OCI-LY3 (cell line): ENCODE measurements at regions not wholly inside any gene's neighbourhood (a gene's known extent, or its start where the extent isn't known, plus 50 kb on each side); places are given as distances from the start of the nearest gene placed in this dataset.

Experiments used
- H2AFZ ChIP-seq: fragments of 200-600, 300-600 bp; shearing (Covaris generic); 2 replicates; pipeline ENCODE4 v1.6.0; 2014; ENCODE audit warnings: antibody characterized with exemption, low read depth, low read length
- H3K27ac ChIP-seq: fragments of 200-600, 300-600 bp; sonication (generic); 2 replicates; pipeline ENCODE4 v1.5.1; 2014; ENCODE audit warnings: mild to moderate bottlenecking, low read length, moderate library complexity, mixed read lengths
- H3K27me3 ChIP-seq: fragments of 200-600, 300-600 bp; sonication (generic); 2 replicates; pipeline ENCODE4 v1.6.1; 2014; ENCODE audit warnings: low read depth, low read length, mixed read lengths
- H3K36me3 ChIP-seq: fragments of 200-600, 300-600 bp; sonication (generic); replicated peaks from 2 replicates; pipeline ENCODE3; 2014; ENCODE audit warnings: low read depth, low read length, mixed read lengths
- H3K4me1 ChIP-seq: fragments of 300-600, 200-600 bp; sonication (generic); 2 replicates; pipeline ENCODE4 v1.6.1; 2014; ENCODE audit warnings: low read length, mixed read lengths
- H3K4me2 ChIP-seq: fragments of 200-600, 300-600 bp; sonication (generic); 2 replicates; pipeline ENCODE4 v1.6.1; 2014; ENCODE audit warnings: low read length, mixed read lengths
- H3K4me3 ChIP-seq: fragments of 300-600, 200-600 bp; sonication (generic); 2 replicates; pipeline ENCODE4 v1.5.1; 2014; ENCODE audit warnings: antibody characterized with exemption, mild to moderate bottlenecking, low read length, moderate library complexity
- H3K79me2 ChIP-seq: fragments of 300-600, 200-600 bp; shearing (Covaris generic); 2 replicates; pipeline ENCODE4 v1.6.1; 2014; ENCODE audit warnings: mild to moderate bottlenecking, low read length, mixed read lengths
- H3K9ac ChIP-seq: fragments of 300-600, 200-600 bp; shearing (Covaris generic); 2 replicates; pipeline ENCODE4 v1.6.0; 2014; ENCODE audit warnings: mild to moderate bottlenecking, low read length, moderate library complexity
- H3K9me3 ChIP-seq: fragments of 200-600, 300-600 bp; shearing (Covaris generic); 2 replicates; pipeline ENCODE4 v1.6.1; 2014; ENCODE audit warnings: low read length, mixed read lengths; ENCODE audit not compliant: insufficient read depth
- H4K20me1 ChIP-seq: fragments of 200-600, 300-600 bp; sonication (generic); 2 replicates; pipeline ENCODE4 v1.6.1; 2016; ENCODE audit warnings: low read length, mixed read lengths; ENCODE audit not compliant: insufficient read depth
- CTCF ChIP-seq: fragments of 200-600, 300-600 bp; sonication (generic); IDR thresholded peaks from 2 replicates; pipeline ENCODE4 v1.5.1; 2014; ENCODE audit warnings: antibody characterized with exemption, low read length, low read depth
- EZH2phosphoT487 ChIP-seq: fragments of 200-600 bp; shearing (Covaris generic); IDR thresholded peaks from 2 replicates; pipeline ENCODE4 v1.6.1; 2018; ENCODE audit warnings: antibody characterized with exemption, mixed run types, low read depth

GRCh38 chr2:226634943-226635604 is 164.5 kb downstream of the IRS1 start:
- no peaks in the 10 kb centered on the region for H3K36me3 ChIP-seq
- no peaks in the 10 kb centered on the region for H3K4me1 ChIP-seq
- no peak overlapping the region for H3K4me3 ChIP-seq
- no peaks in the 10 kb centered on the region for H3K9me3 ChIP-seq
- no peaks in the 10 kb centered on the region for H3K27me3 ChIP-seq
- H3K27ac ChIP-seq = no peak overlapping the region
- H3K9ac ChIP-seq = no peak overlapping the region
- H3K4me2 ChIP-seq = no peak overlapping the region
- no peak overlapping the region for H2AFZ ChIP-seq
- no peaks in the 10 kb centered on the region for H4K20me1 ChIP-seq
- TF ChIP-seq CTCF (no peak), EZH2phosphoT487 (no peak)
- no peaks in the 10 kb centered on the region for H3K79me2 ChIP-seq

GRCh38 chr2:226631671-226632070 is 167.9 kb downstream of the IRS1 start:
- H3K9me3 ChIP-seq = no peaks in the 10 kb centered on the region
- H3K27me3 ChIP-seq = no peaks in the 10 kb centered on the region
- no peak overlapping the region for H2AFZ ChIP-seq
- H3K4me2 ChIP-seq = no peak overlapping the region
- H3K4me3 ChIP-seq = no peak overlapping the region
- no peak overlapping the region for H3K27ac ChIP-seq
- H3K79me2 ChIP-seq = no peaks in the 10 kb centered on the region
- no peaks in the 10 kb centered on the region for H3K36me3 ChIP-seq
- no peaks in the 10 kb centered on the region for H3K4me1 ChIP-seq
- no peak overlapping the region for H3K9ac ChIP-seq
- H4K20me1 ChIP-seq = no peaks in the 10 kb centered on the region
- no peak for TF ChIP-seq EZH2phosphoT487

- Histone ChIP-seq H3K4me1 (no peaks in the 10 kb centered on the region), H3K36me3 (no peaks in the 10 kb centered on the region), H3K9me3 (no peaks in the 10 kb centered on the region), H3K4me3 (no peak overlapping the region), H3K79me2 (no peaks in the 10 kb centered on the region), H2AFZ (no peak overlapping the region), H3K27me3 (no peaks in the 10 kb centered on the region), H3K27ac (no peak overlapping the region), H4K20me1 (no peaks in the 10 kb centered on the region), H3K4me2 (no peak overlapping the region), H3K9ac (no peak overlapping the region)
- no peak for TF ChIP-seq EZH2phosphoT487
- TF ChIP-seq CTCF = no peak
Observed at GRCh38 chr2:226631187-226631586, 168.4 kb downstream of the IRS1 start.

GRCh38 chr2:226625946-226626345 is 173.7 kb downstream of the IRS1 start:
- H4K20me1 ChIP-seq = no peaks in the 10 kb centered on the region
- no peak overlapping the region for H3K9ac ChIP-seq
- H3K4me1 ChIP-seq = no peaks in the 10 kb centered on the region
- no peak overlapping the region for H3K4me2 ChIP-seq
- no peak overlapping the region for H2AFZ ChIP-seq
- H3K9me3 ChIP-seq = no peaks in the 10 kb centered on the region
- no peaks in the 10 kb centered on the region for H3K27me3 ChIP-seq
- no peaks in the 10 kb centered on the region for H3K36me3 ChIP-seq
- TF ChIP-seq EZH2phosphoT487 = no peak
- TF ChIP-seq CTCF = no peak
- no peaks in the 10 kb centered on the region for H3K79me2 ChIP-seq
- no peak overlapping the region for H3K27ac ChIP-seq
- no peak overlapping the region for H3K4me3 ChIP-seq
